ENCODE measurements at regions not wholly inside any gene's neighbourhood (a gene's known extent, or its start where the extent isn't known, plus 50 kb on each side); places are given as distances from the start of the nearest gene placed in this dataset.

DNA sequence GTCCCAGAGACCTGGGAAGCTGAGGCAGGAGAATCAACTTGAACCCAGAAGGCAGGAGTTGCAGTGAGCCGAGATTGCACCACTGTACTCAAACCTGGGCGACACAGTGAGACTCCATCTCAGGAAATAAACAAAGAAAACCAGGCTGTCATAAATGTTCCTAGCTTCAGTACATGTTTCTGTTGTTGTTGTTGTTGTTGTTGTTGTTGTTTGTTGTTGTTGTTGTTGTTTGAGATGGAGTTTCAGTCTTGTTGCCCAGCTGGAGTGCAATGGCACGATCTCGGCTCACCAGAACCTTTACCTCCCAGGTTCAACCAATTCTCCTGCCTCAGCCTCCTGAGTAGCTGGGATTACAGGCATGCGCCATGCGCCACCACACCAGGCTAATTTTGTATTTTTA, 452.5 kb downstream of the HS3ST3B1 start:
- no peak overlapping the region for H2BK12ac ChIP-seq (ENCODE audit: low read depth, low read length)
- H3K56ac ChIP-seq (replicated peaks; ENCODE audit: insufficient read length, low read depth, low read length): no peak overlapping the region
- no peak overlapping the region for H3K23ac ChIP-seq (ENCODE audit: insufficient read length)
- H4K91ac ChIP-seq (replicated peaks; ENCODE audit: insufficient read length, low read length): no peak overlapping the region
- no peaks in the 10 kb centered on the region for H3K79me1 ChIP-seq (ENCODE audit: low read depth, low read length)
- H3K9me3 ChIP-seq (ENCODE audit: insufficient read depth in 2 of 2, low read depth in 1 of 2, low read length in 1 of 2): no peaks in the 10 kb centered on the region
- H3K14ac ChIP-seq (ENCODE audit: insufficient read length): no peak overlapping the region
- TF ChIP-seq SP1 (IDR thresholded peaks at IDR 0.05; ENCODE audit: low read depth, low read length): no peak
- no peak for TF ChIP-seq RFX5 (IDR thresholded peaks at IDR 0.05; ENCODE audit: borderline replicate concordance, low read depth, low read length)
- no peak for TF ChIP-seq HDAC6 (IDR thresholded peaks at IDR 0.05; ENCODE audit: low read depth, low read length)
- TF ChIP-seq, protein P1, sequence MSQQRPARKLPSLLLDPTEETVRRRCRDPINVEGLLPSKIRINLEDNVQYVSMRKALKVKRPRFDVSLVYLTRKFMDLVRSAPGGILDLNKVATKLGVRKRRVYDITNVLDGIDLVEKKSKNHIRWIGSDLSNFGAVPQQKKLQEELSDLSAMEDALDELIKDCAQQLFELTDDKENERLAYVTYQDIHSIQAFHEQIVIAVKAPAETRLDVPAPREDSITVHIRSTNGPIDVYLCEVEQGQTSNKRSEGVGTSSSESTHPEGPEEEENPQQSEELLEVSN (IDR thresholded peaks at IDR 0.05): no peak
- TF ChIP-seq SRF (IDR thresholded peaks at IDR 0.05; ENCODE audit: low read depth, low read length): no peak
- no peak for TF ChIP-seq RAD21 (IDR thresholded peaks at IDR 0.05 in 1 of 2, conservative IDR thresholded peaks at IDR 0.05 in 1 of 2; ENCODE audit: low read depth in 2 of 2, low read length in 2 of 2)
- no peak for TF ChIP-seq HDAC2 (IDR thresholded peaks at IDR 0.05; ENCODE audit: borderline replicate concordance in 1 of 2, low read depth in 2 of 2, low read length in 2 of 2)
- no peak for TF ChIP-seq GABPA (IDR thresholded peaks at IDR 0.05; ENCODE audit: borderline replicate concordance, insufficient read depth, low read length)
- no peaks in the 10 kb centered on the region for H3K23me2 ChIP-seq (ENCODE audit: low read depth, low read length)
- H3K4me3 ChIP-seq (ENCODE audit: extremely low read depth in 1 of 4, insufficient read depth in 2 of 4, low read depth in 3 of 4, low read length in 4 of 4): no peak overlapping the region
- no peak overlapping the region for H2BK15ac ChIP-seq (ENCODE audit: low read length)
- no peak overlapping the region for H4K5ac ChIP-seq (ENCODE audit: insufficient read length, low read depth, low read length)
- no peak overlapping the region for H2BK120ac ChIP-seq (replicated peaks; ENCODE audit: low read depth, low read length)
- no peaks in the 10 kb centered on the region for H3K4me1 ChIP-seq (replicated peaks in 1 of 4; ENCODE audit: control insufficient read depth in 3 of 4, insufficient read depth in 4 of 4, low read length in 3 of 4)
- no peaks in the 10 kb centered on the region for H3K79me2 ChIP-seq (ENCODE audit: control insufficient read depth in 1 of 2, insufficient read depth in 2 of 2, low read length in 2 of 2)
- DNase-seq (ENCODE audit: low read depth in 1 of 2, low spot score in 2 of 2) (no peak), FAIRE-seq (no peak)
- ChIA-PET CTCF (ENCODE audit: partially characterized antibody) (no interaction called here), POLR2A (ENCODE audit: partially characterized antibody) (no interaction called here)
- WGBS, 2 experiments (ENCODE audit: extremely low coverage in 1 of 2, insufficient coverage in 1 of 2, insufficient read length in 1 of 2, insufficient replicate concordance in 2 of 2, low coverage in 1 of 2, low lambda C conversion rate in 2 of 2, missing lambda C conversion rate in 1 of 2): 95% methylated on average over 6 of the region's 6 CpGs; no CpG with 5 or more reads in 1 of the 2 experiments
- no peaks in the 10 kb centered on the region for H4K20me1 ChIP-seq (replicated peaks in 1 of 2; ENCODE audit: control insufficient read depth in 1 of 2, insufficient read depth in 2 of 2, low read length in 2 of 2)
- H3K4me2 ChIP-seq (ENCODE audit: insufficient read depth in 1 of 2, low read depth in 2 of 2, low read length in 2 of 2): no peak overlapping the region
- H2BK5ac ChIP-seq (ENCODE audit: low read depth, low read length): no peak overlapping the region
- no peak overlapping the region for H2AK5ac ChIP-seq (ENCODE audit: low read depth, low read length)
- H2BK20ac ChIP-seq (ENCODE audit: low read length): no peak overlapping the region
- no peak overlapping the region for H2AFZ ChIP-seq (ENCODE audit: low read length)
- H3K27ac ChIP-seq (ENCODE audit: low read depth, low read length): no peak overlapping the region
- no peak overlapping the region for H3K18ac ChIP-seq (ENCODE audit: extremely low read depth, low read length)
- no peaks in the 10 kb centered on the region for H3K36me3 ChIP-seq (ENCODE audit: control insufficient read depth in 2 of 4, insufficient read depth in 4 of 4, low read length in 3 of 4)
- no peak overlapping the region for H3K4ac ChIP-seq (replicated peaks; ENCODE audit: insufficient read length, low read depth, low read length)
- H3K9ac ChIP-seq (replicated peaks in 1 of 4; ENCODE audit: extremely low read depth in 1 of 4, low read depth in 3 of 4, low read length in 3 of 4): no peak overlapping the region
- H4K8ac ChIP-seq (ENCODE audit: extremely low read depth, insufficient read depth, low read length): no peak overlapping the region
- H3K27me3 ChIP-seq (replicated peaks in 1 of 4; ENCODE audit: control insufficient read depth in 3 of 4, extremely low read depth in 1 of 4, insufficient read depth in 3 of 4, low read length in 3 of 4): no peaks in the 10 kb centered on the region

Data from H1 (cell line).